A172 (cell line): ENCODE measurements at regions not wholly inside any gene's neighbourhood (a gene's known extent, or its start where the extent isn't known, plus 50 kb on each side); places are given as distances from the start of the nearest gene placed in this dataset.
"Not testable (repeated sequence)": the region's sequence is repeated elsewhere in the genome, so short reads cannot be mapped to it uniquely, and the experiment has no call there.

Experiments used
- DNase-seq: peaks from one replicate; pipeline ENCODE4 v3.0.0-alpha.2; 2015; ENCODE audit warnings: low spot score

GRCh38 chr2:84288293-84288692 is 170.8 kb downstream of the SUCLG1 start:
- no peak for DNase-seq

GRCh38 chr2:84286878-84287277 is 172.2 kb downstream of the SUCLG1 start:
- DNase-seq: no peak

GRCh38 chr2:84285056-84285747 is 173.9 kb downstream of the SUCLG1 start:
- DNase-seq: peak; percentile 28

- no peak for DNase-seq
Observed at GRCh38 chr2:84283506-84283905, 175.6 kb downstream of the SUCLG1 start.

GRCh38 chr2:84281510-84281909 is 177.6 kb downstream of the SUCLG1 start:
- no peak for DNase-seq

- DNase-seq: no peak
Observed at GRCh38 chr2:84280873-84281272, 178.2 kb downstream of the SUCLG1 start.

- no peak for DNase-seq
Observed at GRCh38 chr2:84278386-84278785, 180.7 kb downstream of the SUCLG1 start.

GRCh38 chr2:84276590-84277255 is 182.4 kb downstream of the SUCLG1 start:
- DNase-seq: no peak

GRCh38 chr2:84273406-84273805 is 185.7 kb downstream of the SUCLG1 start:
- DNase-seq: no peak

- no peak for DNase-seq
Observed at GRCh38 chr2:84271977-84272376, 187.1 kb downstream of the SUCLG1 start.

- DNase-seq: no peak
Observed at GRCh38 chr2:84257831-84258230, 201.2 kb downstream of the SUCLG1 start.

- DNase-seq: no peak
Observed at GRCh38 chr2:84251651-84252302, 207.3 kb downstream of the SUCLG1 start.

- no peak for DNase-seq
Observed at GRCh38 chr2:84249140-84249539, 209.9 kb downstream of the SUCLG1 start.

- DNase-seq: no peak
Observed at GRCh38 chr2:84247532-84247931, 211.5 kb downstream of the SUCLG1 start.

GRCh38 chr2:84243788-84244733 is 215.0 kb downstream of the SUCLG1 start:
- DNase-seq: no peak

GRCh38 chr2:84238907-84239306 is 220.2 kb downstream of the SUCLG1 start:
- no peak for DNase-seq

GRCh38 chr2:84236288-84236687 is 222.8 kb downstream of the SUCLG1 start:
- no peak for DNase-seq

- peak; percentile 19 for DNase-seq
Observed at GRCh38 chr2:84234103-84234502, 225.0 kb downstream of the SUCLG1 start.

GRCh38 chr2:84231478-84231877 is 227.6 kb downstream of the SUCLG1 start:
- DNase-seq: no peak

GRCh38 chr2:84224121-84224520 is 235.0 kb downstream of the SUCLG1 start:
- DNase-seq: no peak

- DNase-seq: peak; percentile 62
Observed at GRCh38 chr2:84223191-84223590, 235.9 kb downstream of the SUCLG1 start.

- not testable (repeated sequence) for DNase-seq
Observed at GRCh38 chr2:84221102-84221501, 238.0 kb downstream of the SUCLG1 start.
